IMR-90 (cell line): ENCODE measurements at regions not wholly inside any gene's neighbourhood (a gene's known extent, or its start where the extent isn't known, plus 50 kb on each side); places are given as distances from the start of the nearest gene placed in this dataset.

Experiments used
- ATAC-seq: fragments of 200-7000 bp; cut with Tn5 transposase; 2 replicates; pipeline ENCODE4 v1.9.1; 2020; ENCODE audit warnings: low read depth, mild to moderate bottlenecking, moderate library complexity
- BruUV-seq: library from RNA; stranded (reverse); fragments of 400-500 nt; replicated peaks from 2 replicates; lab custom pipeline; 2021; lab: Mats Ljungman, UMichigan
- CTCF ChIA-PET: fragments of 300-600 bp; formaldehyde crosslinking; extraction: SDS; loops from one replicate; lab custom pipeline; 2021; ENCODE audit warnings: antibody characterized with exemption; lab: Yijun Ruan, JAX
- POLR2A ChIA-PET: fragments of 300-600 bp; sonication (Branson Sonifier 250); formaldehyde crosslinking; loops from one replicate; lab custom pipeline; 2022; ENCODE audit warnings: antibody characterized with exemption; ENCODE audit not compliant: unreplicated experiment; lab: Charles Lee
- DNase-seq: peaks from one replicate; pipeline ENCODE4 v3.0.0; 2013
- H2AFZ ChIP-seq: replicated peaks from 2 replicates; pipeline ENCODE3; 2013; ENCODE audit warnings: low read length, mild to moderate bottlenecking; ENCODE audit not compliant: poor library complexity
- H2AK5ac ChIP-seq: 2 replicates; pipeline ENCODE4 v1.6.1; 2013; ENCODE audit warnings: low read depth, low read length, inconsistent platforms
- H2AK9ac ChIP-seq: replicated peaks from 2 replicates; pipeline ENCODE3; 2013; ENCODE audit warnings: mild to moderate bottlenecking, low read depth, low read length, moderate library complexity; ENCODE audit not compliant: poor library complexity
- H2BK120ac ChIP-seq: 2 replicates; pipeline ENCODE4 v1.6.1; 2013; ENCODE audit warnings: low read depth, low read length, inconsistent platforms
- H2BK15ac ChIP-seq: 3 replicates; pipeline ENCODE4 v1.6.1; 2013; ENCODE audit warnings: low read depth, low read length, inconsistent platforms
- H2BK20ac ChIP-seq: 2 replicates; pipeline ENCODE4 v1.6.1; 2013; ENCODE audit warnings: low read depth, mild to moderate bottlenecking, inconsistent platforms, low read length, moderate library complexity
- H2BK5ac ChIP-seq: 2 replicates; pipeline ENCODE4 v1.6.1; 2013; ENCODE audit warnings: mild to moderate bottlenecking, low read depth, low read length, inconsistent platforms; ENCODE audit not compliant: poor library complexity, severe bottlenecking
- H3K14ac ChIP-seq: replicated peaks from 2 replicates; pipeline ENCODE4 v1.6.1; 2013; ENCODE audit warnings: low read depth, low read length, inconsistent platforms
- H3K18ac ChIP-seq: 2 replicates; pipeline ENCODE4 v1.6.1; 2013; ENCODE audit warnings: low read depth, low read length, control low read depth
- H3K23ac ChIP-seq: 2 replicates; pipeline ENCODE4 v1.6.1; 2013; ENCODE audit warnings: low read depth, low read length, inconsistent platforms
- H3K27ac ChIP-seq: 2 replicates; pipeline ENCODE4 v1.5.1; 2013; ENCODE audit warnings: mild to moderate bottlenecking, control low read depth, low read length; ENCODE audit not compliant: insufficient read depth
- H3K27me3 ChIP-seq: 2 replicates; pipeline ENCODE4 v1.6.1; 2013; ENCODE audit warnings: low read length; ENCODE audit not compliant: control insufficient read depth, insufficient read depth
- H3K36me3 ChIP-seq: 2 replicates; pipeline ENCODE4 v1.6.1; 2013; ENCODE audit warnings: low read length, mixed read lengths; ENCODE audit not compliant: control insufficient read depth, insufficient read depth
- H3K4ac ChIP-seq: 2 replicates; pipeline ENCODE4 v1.6.1; 2013; ENCODE audit warnings: low read depth, low read length, inconsistent platforms
- H3K4me1 ChIP-seq: 2 replicates; pipeline ENCODE4 v1.6.1; 2013; ENCODE audit warnings: low read length, mixed read lengths; ENCODE audit not compliant: control insufficient read depth, insufficient read depth
- H3K4me2 ChIP-seq: 2 replicates; pipeline ENCODE4 v1.6.1; 2013; ENCODE audit warnings: low read depth, mild to moderate bottlenecking, control low read depth, low read length, moderate library complexity
- H3K4me3 ChIP-seq: 2 replicates; pipeline ENCODE4 v1.5.1; 2013; ENCODE audit warnings: low read depth, mild to moderate bottlenecking, control low read depth, low read length, moderate library complexity; ENCODE audit not compliant: insufficient read depth
- H3K56ac ChIP-seq: 2 replicates; pipeline ENCODE4 v1.6.1; 2013; ENCODE audit warnings: low read length, inconsistent platforms; ENCODE audit not compliant: insufficient read depth; ENCODE audit errors: extremely low read depth
- H3K79me1 ChIP-seq, 2 experiments: 2 replicates each; pipeline ENCODE4 v1.6.1; 2013; ENCODE audit warnings: low read length in 2 of 2, inconsistent platforms in 1 of 2, low read depth in 1 of 2
- H3K9ac ChIP-seq: 2 replicates; pipeline ENCODE4 v1.6.1; 2013; ENCODE audit warnings: low read depth, low read length, control low read depth
- H3K9me1 ChIP-seq: 2 replicates; pipeline ENCODE4 v1.6.1; 2013; ENCODE audit warnings: low read length, inconsistent platforms; ENCODE audit not compliant: insufficient read depth
- H3K9me3 ChIP-seq: 2 replicates; pipeline ENCODE4 v1.6.1; 2013; ENCODE audit warnings: low read length; ENCODE audit not compliant: control insufficient read depth, insufficient read depth
- H4K20me1 ChIP-seq: 2 replicates; pipeline ENCODE4 v1.6.1; 2013; ENCODE audit warnings: low read length, inconsistent platforms; ENCODE audit not compliant: insufficient read depth
- H4K5ac ChIP-seq: 2 replicates; pipeline ENCODE4 v1.6.1; 2013; ENCODE audit warnings: mild to moderate bottlenecking, low read depth, low read length, control low read depth
- H4K8ac ChIP-seq, 2 experiments: 2 replicates each; pipeline ENCODE4 v1.6.1; 2013; ENCODE audit warnings: low read depth in 2 of 2, low read length in 2 of 2, control low read depth in 1 of 2, inconsistent platforms in 1 of 2
- H4K91ac ChIP-seq: 2 replicates; pipeline ENCODE4 v1.6.1; 2013; ENCODE audit warnings: low read depth, low read length, inconsistent platforms; ENCODE audit not compliant: insufficient read depth
- BHLHE40 ChIP-seq: fragments of 150-350 bp; IDR thresholded peaks from 2 replicates; pipeline ENCODE4 v1.6.1; 2016; ENCODE audit warnings: mild to moderate bottlenecking, low read depth, low read length
- CHD1 ChIP-seq: IDR thresholded peaks from 2 replicates; pipeline ENCODE4 v1.6.1; 2012; ENCODE audit warnings: low read depth, low read length, improper control_type of control experiment
- MAFK ChIP-seq: IDR thresholded peaks from 2 replicates; pipeline ENCODE4 v1.6.1; 2012; ENCODE audit warnings: low read depth, low read length, improper control_type of control experiment
- NFE2L2 ChIP-seq: fragments of 150-350 bp; IDR thresholded peaks from 2 replicates; pipeline ENCODE4 v1.6.1; 2016; ENCODE audit warnings: low read depth, mild to moderate bottlenecking, low read length
- RFX5 ChIP-seq: IDR thresholded peaks from 2 replicates; pipeline ENCODE4 v1.8.0; 2012; ENCODE audit warnings: low read depth, mild to moderate bottlenecking, low read length, moderate library complexity
- WGBS, 2 experiments: methylation state at CpG; one replicate each; pipeline versions ENCODE4 v1.1.5 to v1.1.7; 2013; ENCODE audit warnings: missing lambda C conversion rate in 2 of 2; ENCODE audit not compliant: insufficient read length in 1 of 2; ENCODE audit errors: extremely low coverage in 2 of 2; 5-methylcytosine and 5-hydroxymethylcytosine counted together
- dilution Hi-C: fragments of 300-500 bp; cut with HindIII; formaldehyde crosslinking; loops from one replicate; pipeline ENCODE4 v1.14.3; 2018; ENCODE audit warnings: low sequenced_read_pairs; ENCODE audit not compliant: unreplicated experiment
- in situ Hi-C: fragments of 300-500 bp; cut with MboI; formaldehyde crosslinking; loops from 3 replicates; pipeline ENCODE4 v1.14.3; 2019; ENCODE audit warnings: low sequenced_read_pairs, inconsistent platforms, mixed read lengths
- intact Hi-C: fragments of 100-400 bp; cut with micrococcal nuclease; formaldehyde crosslinking; loops from 2 replicates; pipeline ENCODE4 v1.10.0; 2022
- TF ChIP-seq, protein P1 (sequence below): fragments of 150-350 bp; IDR thresholded peaks from 2 replicates; pipeline ENCODE4 v1.6.1; 2017; ENCODE audit warnings: mild to moderate bottlenecking, antibody characterized with exemption, low read length, low read depth

DNA sequence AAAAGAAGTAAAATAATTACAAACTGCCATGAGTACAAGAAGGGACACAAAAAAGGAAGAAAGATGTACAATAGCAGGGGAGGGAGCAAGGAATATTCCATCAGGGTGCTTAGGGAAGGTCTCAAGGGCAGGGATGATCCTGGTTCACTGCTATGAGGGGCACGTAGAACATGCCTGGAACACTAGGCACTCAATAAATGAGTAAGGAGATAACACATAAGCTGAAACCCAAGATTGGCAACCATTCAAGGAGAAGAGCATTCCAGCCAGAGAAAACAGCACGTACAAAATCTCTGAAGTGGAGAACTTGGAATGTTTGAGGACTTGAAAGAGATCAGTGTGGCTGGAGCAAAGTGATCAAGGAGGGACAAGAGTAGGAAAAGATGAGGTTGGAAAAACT lies 103.2 kb downstream of the FAM161A start:
- H3K23ac ChIP-seq, result no peak overlapping the region
- peak overlapping the region; percentile 3; the same call in 1 of the 2 replicates for H3K18ac ChIP-seq
- H3K4me3 ChIP-seq, result no peak overlapping the region
- intact Hi-C loops (loop anchor here (5.0 kb wide), 1 partner anchor 58 kb away; no protein-coding TSS in a partner anchor), dilution Hi-C loops (no loop called here), in situ Hi-C loops (no loop called here)
- no peaks in the 10 kb centered on the region for H3K9me1 ChIP-seq
- no peak overlapping the region for H2AK5ac ChIP-seq
- H3K4me1 ChIP-seq, result peaks cover 3% of the 10 kb centered on the region; the same call in 1 of the 2 replicates
- no peak overlapping the region for H3K56ac ChIP-seq
- no peak overlapping the region; the same call in 1 of the 2 replicates for H3K4me2 ChIP-seq
- POLR2A ChIA-PET, result no interaction called here
- no peak overlapping the region for H2AK9ac ChIP-seq
- H3K27ac ChIP-seq, result no peak overlapping the region
- CTCF ChIA-PET, result interaction anchor here (1.0 kb wide), 1 partner anchor 88 kb away, joined by 7 read pairs; no protein-coding TSS in a partner anchor
- H3K36me3 ChIP-seq, result no peaks in the 10 kb centered on the region
- H4K20me1 ChIP-seq, result no peaks in the 10 kb centered on the region
- H3K79me1 ChIP-seq, result no peaks in the 10 kb centered on the region
- H2BK15ac ChIP-seq, result peak overlapping the region; percentile 1; the same call in 1 of the 3 replicates
- peak overlapping the region; percentile 4 for H2AFZ ChIP-seq
- H3K9me3 ChIP-seq, result peaks cover 5% of the 10 kb centered on the region
- H2BK120ac ChIP-seq, result peak overlapping the region; percentile 23; the same call in 1 of the 2 replicates
- no peak overlapping the region for H3K9ac ChIP-seq
- 0 out of 2 replicates have a peak overlapping the region, but pooled peaks have one; percentile 2 for H3K4ac ChIP-seq
- H2BK20ac ChIP-seq, result peak overlapping the region; percentile 20; the same call in 1 of the 2 replicates
- H4K91ac ChIP-seq, result no peak overlapping the region; the same call in 1 of the 2 replicates
- no peaks in the 10 kb centered on the region for H3K27me3 ChIP-seq
- 0% methylated on average over 1 of the region's 2 CpGs; no CpG with 5 or more reads in 1 of the 2 experiments for WGBS, 2 experiments
- H3K14ac ChIP-seq, result no peak overlapping the region; the same call in 1 of the 2 replicates
- H2BK5ac ChIP-seq, result peak overlapping the region; percentile 95
- DNase-seq, result peak; percentile 78
- peak overlapping the region; percentile 5; the same call in 1 of the 2 replicates for H4K5ac ChIP-seq
- peak overlapping the region in 1 of 2 experiments; percentile 70; a peak in 2 of 4 replicates for H4K8ac ChIP-seq
- no TSS peak for BruUV-seq
- TF ChIP-seq CHD1, result no peak
- TF ChIP-seq NFE2L2, result no peak
- TF ChIP-seq, protein P1, sequence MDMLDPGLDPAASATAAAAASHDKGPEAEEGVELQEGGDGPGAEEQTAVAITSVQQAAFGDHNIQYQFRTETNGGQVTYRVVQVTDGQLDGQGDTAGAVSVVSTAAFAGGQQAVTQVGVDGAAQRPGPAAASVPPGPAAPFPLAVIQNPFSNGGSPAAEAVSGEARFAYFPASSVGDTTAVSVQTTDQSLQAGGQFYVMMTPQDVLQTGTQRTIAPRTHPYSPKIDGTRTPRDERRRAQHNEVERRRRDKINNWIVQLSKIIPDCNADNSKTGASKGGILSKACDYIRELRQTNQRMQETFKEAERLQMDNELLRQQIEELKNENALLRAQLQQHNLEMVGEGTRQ, result no peak
- 0 out of 2 replicates have a peak, but pooled peaks have one; percentile 5 for TF ChIP-seq BHLHE40
- no peak for TF ChIP-seq MAFK
- no peak for TF ChIP-seq RFX5
- ATAC-seq, result peak; percentile 87
